ENCODE measurements at regions not wholly inside any gene's neighbourhood (a gene's known extent, or its start where the extent isn't known, plus 50 kb on each side); places are given as distances from the start of the nearest gene placed in this dataset.

GRCh38 chr11:76282811-76283595 lies 76.7 kb upstream of the WNT11 start:
- ChIA-PET POLR2A (no interaction called here), CTCF (interaction anchor here (0.6 kb wide), 1 partner anchor 110 kb away, joined by 3 read pairs; no protein-coding TSS in a partner anchor)
- H2AFZ ChIP-seq (ENCODE audit: low read depth, low read length), result no peak overlapping the region
- peaks cover 4% of the 10 kb centered on the region for H3K4me1 ChIP-seq (ENCODE audit: control insufficient read depth, extremely low read depth, insufficient read depth, low read length)
- H3K4me2 ChIP-seq (ENCODE audit: insufficient read depth, low read length), result no peak overlapping the region
- H3K27me3 ChIP-seq (ENCODE audit: control insufficient read depth in 2 of 2, insufficient read depth in 2 of 2, low read length in 2 of 2), result no peaks in the 10 kb centered on the region
- no peaks in the 10 kb centered on the region for H3K36me3 ChIP-seq (ENCODE audit: control insufficient read depth in 2 of 2, extremely low read depth in 1 of 2, insufficient read depth in 2 of 2, low read length in 2 of 2)
- dilution Hi-C loops (cut with MboI; ENCODE audit: extremely low pct_ligation_motif_present, low sequenced_read_pairs) (no loop called here), intact Hi-C loops (cut with micrococcal nuclease) (no loop called here)
- no peak overlapping the region for H3K27ac ChIP-seq (ENCODE audit: insufficient read depth, low read depth, low read length)
- no peaks in the 10 kb centered on the region for H3K9me3 ChIP-seq (replicated peaks; ENCODE audit: control insufficient read depth, insufficient read depth, low read length)
- DNase-seq (ENCODE audit: low read depth, low spot score) (no peak), FAIRE-seq (no peak)
- no peak overlapping the region for H3K4me3 ChIP-seq (replicated peaks in 1 of 3; ENCODE audit: insufficient read depth in 1 of 3, low read depth in 1 of 3, low read length in 3 of 3)
- no TSS peak for BruUV-seq (replicated peaks)
- no peaks in the 10 kb centered on the region for H4K20me1 ChIP-seq (replicated peaks; ENCODE audit: control insufficient read depth, extremely low read depth, insufficient read depth, low read length)
- no peaks in the 10 kb centered on the region for H3K9me1 ChIP-seq (replicated peaks; ENCODE audit: control insufficient read depth, extremely low read depth, insufficient read depth, low read length)
- no peak overlapping the region for H3K9ac ChIP-seq (replicated peaks; ENCODE audit: extremely low read depth, insufficient read depth, low read length)
- no peaks in the 10 kb centered on the region for H3K79me2 ChIP-seq (ENCODE audit: control insufficient read depth, insufficient read depth, low read length)
- no peak for TF ChIP-seq EZH2 (IDR thresholded peaks at IDR 0.05; ENCODE audit: borderline replicate concordance, low read depth, low read length, severe bottlenecking)
- TF ChIP-seq CTCF (IDR thresholded peaks at IDR 0.05; ENCODE audit: extremely low read depth in 1 of 2, insufficient read depth in 1 of 2, low read depth in 1 of 2, low read length in 2 of 2), result no peak
- no peak for TF ChIP-seq FOS (IDR thresholded peaks at IDR 0.05; ENCODE audit: borderline replicate concordance, insufficient read depth, low read length)
- TF ChIP-seq MYC (IDR thresholded peaks at IDR 0.05; ENCODE audit: low read depth, low read length), result no peak
- TF ChIP-seq JUN (IDR thresholded peaks at IDR 0.05; ENCODE audit: borderline replicate concordance, insufficient read depth, insufficient read length, low read depth), result no peak
- no peak for TF ChIP-seq POLR2AphosphoS5 (IDR thresholded peaks at IDR 0.05; ENCODE audit: insufficient read depth, low read depth, low read length)
- TF ChIP-seq POLR2A (IDR thresholded peaks at IDR 0.05; ENCODE audit: low read depth, low read length), result no peak
- TF ChIP-seq GATA2 (IDR thresholded peaks at IDR 0.05; ENCODE audit: insufficient read depth, insufficient read length, low read depth, low read length), result no peak
- TF ChIP-seq MAX (IDR thresholded peaks at IDR 0.05; ENCODE audit: insufficient read depth, insufficient read length), result no peak
